Left kidney (tissue), 1 donor: ENCODE measurements at regions not wholly inside any gene's neighbourhood (a gene's known extent, or its start where the extent isn't known, plus 50 kb on each side); places are given as distances from the start of the nearest gene placed in this dataset.

Experiments
- DNase-seq: peaks from one replicate; pipeline ENCODE4 v3.0.0-alpha.2; 2013

DNA sequence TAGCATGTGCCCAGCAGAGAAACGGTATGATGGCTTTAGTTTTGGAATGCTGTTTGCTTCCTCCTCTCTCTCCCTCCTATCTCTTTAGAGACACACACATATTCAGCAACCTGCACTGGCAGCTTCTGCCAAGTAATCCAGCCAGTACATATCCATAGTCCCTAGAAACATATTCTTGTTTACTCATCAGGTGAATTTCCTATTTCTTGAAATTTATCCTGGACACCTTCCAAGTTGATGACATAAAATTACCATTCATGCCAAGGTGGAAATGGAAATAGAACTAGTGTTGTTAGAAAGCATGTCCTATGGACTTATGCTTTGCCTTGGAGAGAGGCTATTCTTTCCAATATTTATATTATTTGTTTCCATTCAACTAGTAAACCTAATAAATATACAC lies 50.9 kb upstream of the RGPD4 start:
- no peak for DNase-seq

- DNase-seq = no peak
Observed at GRCh38 chr2:107776362-107776761, 50.3 kb upstream of the RGPD4 start.
